ENCODE measurements at regions not wholly inside any gene's neighbourhood (a gene's known extent, or its start where the extent isn't known, plus 50 kb on each side); places are given as distances from the start of the nearest gene placed in this dataset.

- CTCF ChIA-PET = interaction anchor here (1.0 kb wide), 2 partner anchors 1664 to 1717 kb away, joined by 3 to 7 read pairs; no protein-coding TSS in a partner anchor
- no peak overlapping the region for H2AFZ ChIP-seq (ENCODE audit: low read depth, low read length)
- TF ChIP-seq CTCF (IDR thresholded peaks at IDR 0.05; ENCODE audit: extremely low read depth in 1 of 2, insufficient read depth in 1 of 2, low read depth in 1 of 2, low read length in 2 of 2) (peak; percentile 30 to 51), JUN (IDR thresholded peaks at IDR 0.05; ENCODE audit: borderline replicate concordance, insufficient read depth, insufficient read length, low read depth) (no peak)
- H3K4me2 ChIP-seq (ENCODE audit: insufficient read depth, low read length) = no peak overlapping the region
- FAIRE-seq = no peak
- H3K79me2 ChIP-seq (ENCODE audit: control insufficient read depth, insufficient read depth, low read length) = no peaks in the 10 kb centered on the region
- H3K9me1 ChIP-seq (replicated peaks; ENCODE audit: control insufficient read depth, extremely low read depth, insufficient read depth, low read length) = no peaks in the 10 kb centered on the region
- no peak overlapping the region for H3K4me3 ChIP-seq (replicated peaks in 1 of 3; ENCODE audit: insufficient read depth in 1 of 3, low read depth in 1 of 3, low read length in 3 of 3)
- H3K27ac ChIP-seq (ENCODE audit: insufficient read depth, low read depth, low read length) = no peak overlapping the region
- H4K20me1 ChIP-seq (replicated peaks; ENCODE audit: control insufficient read depth, extremely low read depth, insufficient read depth, low read length) = no peaks in the 10 kb centered on the region
- dilution Hi-C loops (cut with MboI; ENCODE audit: extremely low pct_ligation_motif_present, low sequenced_read_pairs) (no loop called here), intact Hi-C loops (cut with micrococcal nuclease) (loop anchor here (10.0 kb wide), 1 partner anchor 261 kb away; no protein-coding TSS in a partner anchor)
- H3K27me3 ChIP-seq (ENCODE audit: control insufficient read depth in 2 of 2, insufficient read depth in 2 of 2, low read length in 2 of 2) = no peaks in the 10 kb centered on the region
- POLR2A ChIA-PET = no interaction called here
- no peaks in the 10 kb centered on the region for H3K9me3 ChIP-seq (replicated peaks; ENCODE audit: control insufficient read depth, insufficient read depth, low read length)
- peak; percentile 24 for DNase-seq (ENCODE audit: low read depth, low spot score)
- H3K36me3 ChIP-seq (ENCODE audit: control insufficient read depth in 2 of 2, extremely low read depth in 1 of 2, insufficient read depth in 2 of 2, low read length in 2 of 2) = no peaks in the 10 kb centered on the region
- no peaks in the 10 kb centered on the region for H3K4me1 ChIP-seq (ENCODE audit: control insufficient read depth, extremely low read depth, insufficient read depth, low read length)
- no peak overlapping the region for H3K9ac ChIP-seq (replicated peaks; ENCODE audit: extremely low read depth, insufficient read depth, low read length)
- no TSS peak for BruUV-seq (replicated peaks)
Observed at GRCh38 chr1:165075725-165076370, 280.7 kb downstream of the LMX1A start.

GRCh38 chr1:165073185-165074007, 283.1 kb downstream of the LMX1A start:
- no TSS peak for BruUV-seq (replicated peaks)

More at GRCh38 chr1:165073185-165074007, 283.1 kb downstream of the LMX1A start:
- no peaks in the 10 kb centered on the region for H3K4me1 ChIP-seq (ENCODE audit: control insufficient read depth, extremely low read depth, insufficient read depth, low read length)
- no peak overlapping the region for H3K4me3 ChIP-seq (replicated peaks in 1 of 3; ENCODE audit: insufficient read depth in 1 of 3, low read depth in 1 of 3, low read length in 3 of 3)
- DNase-seq (ENCODE audit: low read depth, low spot score) (peak; percentile 57), FAIRE-seq (no peak)
- no peak overlapping the region for H2AFZ ChIP-seq (ENCODE audit: low read depth, low read length)
- CTCF ChIA-PET = interaction anchor here (0.6 to 4.9 kb wide), 17 partner anchors 9 to 1716 kb away, joined by 3 to 44 read pairs (median 5); no protein-coding TSS in a partner anchor
- no peaks in the 10 kb centered on the region for H3K9me1 ChIP-seq (replicated peaks; ENCODE audit: control insufficient read depth, extremely low read depth, insufficient read depth, low read length)
- intact Hi-C loops (cut with micrococcal nuclease) (loop anchor here (1.0 to 10.0 kb wide), 6 partner anchors 259 to 1714 kb away; no protein-coding TSS in a partner anchor), dilution Hi-C loops (cut with MboI; ENCODE audit: extremely low pct_ligation_motif_present, low sequenced_read_pairs) (no loop called here)
- no peaks in the 10 kb centered on the region for H3K79me2 ChIP-seq (ENCODE audit: control insufficient read depth, insufficient read depth, low read length)
- no peak overlapping the region for H3K4me2 ChIP-seq (ENCODE audit: insufficient read depth, low read length)
- H3K27ac ChIP-seq (ENCODE audit: insufficient read depth, low read depth, low read length) = no peak overlapping the region
- no peak overlapping the region for H3K9ac ChIP-seq (replicated peaks; ENCODE audit: extremely low read depth, insufficient read depth, low read length)
- POLR2A ChIA-PET = no interaction called here
- H3K9me3 ChIP-seq (replicated peaks; ENCODE audit: control insufficient read depth, insufficient read depth, low read length) = no peaks in the 10 kb centered on the region
- TF ChIP-seq CTCF (IDR thresholded peaks at IDR 0.05; ENCODE audit: extremely low read depth in 1 of 2, insufficient read depth in 1 of 2, low read depth in 1 of 2, low read length in 2 of 2) (peak; percentile 29 to 52), POLR2AphosphoS5 (IDR thresholded peaks at IDR 0.05; ENCODE audit: insufficient read depth, low read depth, low read length) (no peak)
- no peaks in the 10 kb centered on the region for H3K27me3 ChIP-seq (ENCODE audit: control insufficient read depth in 2 of 2, insufficient read depth in 2 of 2, low read length in 2 of 2)
- no peaks in the 10 kb centered on the region for H4K20me1 ChIP-seq (replicated peaks; ENCODE audit: control insufficient read depth, extremely low read depth, insufficient read depth, low read length)
- H3K36me3 ChIP-seq (ENCODE audit: control insufficient read depth in 2 of 2, extremely low read depth in 1 of 2, insufficient read depth in 2 of 2, low read length in 2 of 2) = no peaks in the 10 kb centered on the region

Measured in endothelial cell of umbilical vein (primary cell).